ENCODE measurements at regions not wholly inside any gene's neighbourhood (a gene's known extent, or its start where the extent isn't known, plus 50 kb on each side); places are given as distances from the start of the nearest gene placed in this dataset.

DNA sequence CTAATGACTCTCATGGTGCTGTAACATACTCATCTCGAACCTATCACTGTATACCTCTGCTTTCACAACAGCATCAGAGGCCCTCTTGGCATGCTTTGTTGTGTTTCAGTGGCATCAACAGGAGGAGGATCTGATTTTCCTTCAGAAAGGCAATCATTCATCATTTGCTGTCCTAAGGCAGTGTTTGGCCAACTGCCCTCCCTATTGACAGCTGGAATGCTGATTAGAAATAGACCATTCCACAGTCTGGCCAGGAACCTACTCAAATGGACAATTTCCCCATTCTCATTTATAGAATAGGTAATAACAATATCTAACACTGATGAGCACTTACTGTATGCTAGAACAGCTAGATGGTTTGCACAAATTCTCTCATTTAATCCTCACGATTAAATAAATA lies 310.6 kb upstream of the PTBP2 start:
- no peak for DNase-seq (ENCODE audit: low read depth)
- H3K4me3 ChIP-seq (replicated peaks; ENCODE audit: low read depth, low read length) = no peak overlapping the region
- TF ChIP-seq CTCF (IDR thresholded peaks at IDR 0.05; ENCODE audit: low read length, missing control alignments) = no peak

DNA sequence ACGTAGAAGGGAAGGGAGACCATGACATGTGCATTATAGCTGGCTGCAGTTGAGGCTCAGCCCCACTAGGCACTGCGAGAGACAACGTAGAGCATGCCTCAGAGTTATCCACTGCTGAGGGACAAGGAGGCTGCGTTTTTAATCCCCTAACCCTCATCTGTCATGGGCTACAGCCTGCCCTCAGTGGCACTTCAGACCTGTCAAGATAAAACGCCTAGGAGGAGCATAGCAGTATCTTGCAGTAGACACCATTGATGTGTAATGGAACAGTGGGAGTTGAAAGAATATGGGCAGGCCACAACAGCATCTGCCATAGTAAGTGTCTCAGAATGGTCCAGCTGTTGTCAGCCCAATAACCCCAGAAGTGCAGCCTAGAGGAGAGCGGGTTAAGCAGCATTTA lies 307.0 kb upstream of the PTBP2 start:
- no peak for TF ChIP-seq CTCF (IDR thresholded peaks at IDR 0.05; ENCODE audit: low read length, missing control alignments)
- DNase-seq (ENCODE audit: low read depth) = no peak
- H3K4me3 ChIP-seq (replicated peaks; ENCODE audit: low read depth, low read length) = no peak overlapping the region

GRCh38 chr1:96416111-96416595 lies 305.4 kb upstream of the PTBP2 start:
- peak; percentile 99 for DNase-seq (ENCODE audit: low read depth)
- TF ChIP-seq CTCF (IDR thresholded peaks at IDR 0.05; ENCODE audit: low read length, missing control alignments) = no peak
- no peak overlapping the region for H3K4me3 ChIP-seq (replicated peaks; ENCODE audit: low read depth, low read length)

DNA sequence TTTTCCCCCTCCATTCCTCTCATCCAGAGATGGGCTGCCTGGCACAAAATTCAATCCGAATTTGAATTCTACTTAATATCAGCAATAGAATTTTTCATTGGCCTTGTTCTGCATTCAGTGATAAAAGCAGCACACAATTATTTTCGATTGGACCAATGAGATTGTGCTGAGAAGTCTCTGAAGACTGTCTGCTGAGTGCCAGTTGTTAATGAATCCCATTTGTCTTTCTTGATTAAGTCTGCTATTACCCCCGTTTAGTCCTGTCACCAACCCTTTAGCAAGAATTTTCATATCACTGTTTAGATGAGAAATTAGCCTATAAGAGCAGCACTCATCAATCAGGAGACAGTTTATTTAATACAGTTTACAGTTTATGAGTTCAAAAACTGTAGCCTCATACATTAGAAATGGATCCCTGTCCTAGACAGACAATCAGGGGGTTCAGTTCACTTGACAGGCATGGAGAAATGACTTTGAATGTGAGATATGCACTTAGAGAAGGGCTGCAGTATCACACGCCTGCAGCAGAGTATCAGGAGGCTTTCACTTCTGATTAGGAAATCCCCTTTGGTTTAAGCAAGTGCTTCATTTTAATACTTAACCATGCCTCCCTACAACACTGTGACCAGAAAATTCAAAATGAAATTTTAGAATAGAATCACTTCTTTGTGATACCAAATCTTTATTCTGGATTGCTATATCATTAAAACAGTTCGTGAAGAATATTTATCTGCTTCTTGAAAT lies 304.7 kb upstream of the PTBP2 start:
- peak; percentile 33 for DNase-seq (ENCODE audit: low read depth)
- no peak overlapping the region for H3K4me3 ChIP-seq (replicated peaks; ENCODE audit: low read depth, low read length)
- no peak for TF ChIP-seq CTCF (IDR thresholded peaks at IDR 0.05; ENCODE audit: low read length, missing control alignments)

DNA sequence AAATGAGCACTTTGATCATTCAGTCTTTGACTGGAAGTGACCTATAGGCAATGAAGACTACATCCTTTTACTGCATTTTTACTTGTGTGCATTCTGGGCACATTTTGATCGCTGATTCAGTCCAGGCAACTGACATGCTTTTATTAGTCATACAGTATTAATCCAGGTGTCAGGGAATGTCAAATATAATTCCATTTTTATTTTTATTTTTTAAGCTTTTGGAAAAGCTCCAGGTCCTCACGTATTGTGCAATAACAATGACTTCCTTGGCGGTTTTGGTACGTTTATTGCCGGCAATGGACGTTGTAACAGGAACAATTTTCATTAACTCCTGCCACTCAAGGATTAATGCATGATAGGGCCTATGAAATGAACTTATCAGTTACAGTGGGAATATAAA lies 302.6 kb upstream of the PTBP2 start:
- DNase-seq (ENCODE audit: low read depth) = no peak

GRCh38 chr1:96424877-96425276 lies 296.7 kb upstream of the PTBP2 start:
- H3K4me3 ChIP-seq (replicated peaks; ENCODE audit: low read depth, low read length) = no peak overlapping the region
- no peak for TF ChIP-seq CTCF (IDR thresholded peaks at IDR 0.05; ENCODE audit: low read length, missing control alignments)
- DNase-seq (ENCODE audit: low read depth) = no peak

More for the DNA sequence above, 302.6 kb upstream of the PTBP2 start:
- no peak overlapping the region for H3K4me3 ChIP-seq (replicated peaks; ENCODE audit: low read depth, low read length)
- TF ChIP-seq CTCF (IDR thresholded peaks at IDR 0.05; ENCODE audit: low read length, missing control alignments) = no peak
